Lung (tissue), 11 donors: ENCODE measurements at regions not wholly inside any gene's neighbourhood (a gene's known extent, or its start where the extent isn't known, plus 50 kb on each side); places are given as distances from the start of the nearest gene placed in this dataset.

Experiments
- ATAC-seq: fragments of 200-7000 bp; cut with Tn5 transposase; one replicate; pipeline ENCODE4 v1.9.1; 2020; ENCODE audit warnings: moderate number of reproducible peaks; ENCODE audit not compliant: insufficient read depth, low FRiP score
- DNase-seq, 3 donors: peaks; one replicate each; pipeline ENCODE4 v3.0.0-alpha.2; 2013 to 2017
- H3K27ac ChIP-seq, 2 donors: one replicate each; pipeline ENCODE4 v1.5.1; 2013; ENCODE audit warnings: mild to moderate bottlenecking in 2 of 2, moderate library complexity in 2 of 2, control low read depth in 1 of 2, inconsistent platforms in 1 of 2, low read depth in 1 of 2, low read length in 1 of 2
- H3K27me3 ChIP-seq, 3 donors: one replicate each; pipeline ENCODE4 v1.5.1; 2013; ENCODE audit warnings: low read length in 2 of 3; ENCODE audit not compliant: control insufficient read depth in 3 of 3, insufficient read depth in 3 of 3
- H3K36me3 ChIP-seq, 4 donors: one replicate each; pipeline ENCODE4 v1.5.1; 2013; ENCODE audit warnings: low read length in 4 of 4, mild to moderate bottlenecking in 1 of 4, moderate library complexity in 1 of 4; ENCODE audit not compliant: control insufficient read depth in 4 of 4, insufficient read depth in 4 of 4
- H3K4me1 ChIP-seq, 5 donors: one replicate each; pipeline ENCODE4 v1.5.1; 2013; ENCODE audit warnings: low read length in 5 of 5, mild to moderate bottlenecking in 2 of 5, moderate library complexity in 1 of 5; ENCODE audit not compliant: control insufficient read depth in 5 of 5, insufficient read depth in 5 of 5
- H3K4me3 ChIP-seq: one replicate; pipeline ENCODE4 v1.5.1; 2013; ENCODE audit warnings: mild to moderate bottlenecking, control low read depth, moderate library complexity
- H3K9ac ChIP-seq, 2 donors: one replicate each; pipeline ENCODE4 v1.5.1; 2013; ENCODE audit warnings: low read length in 2 of 2, control low read depth in 1 of 2; ENCODE audit not compliant: insufficient read depth in 1 of 2
- H3K9me3 ChIP-seq, 4 donors: one replicate each; pipeline ENCODE4 v1.5.1; 2013; ENCODE audit warnings: low read length in 3 of 4, mild to moderate bottlenecking in 1 of 4, moderate library complexity in 1 of 4; ENCODE audit not compliant: control insufficient read depth in 4 of 4, insufficient read depth in 3 of 4
- CTCF ChIP-seq: IDR thresholded peaks from 2 replicates; pipeline ENCODE4 v1.5.1; 2012; ENCODE audit warnings: mild to moderate bottlenecking; ENCODE audit errors: control extremely low read depth, extremely low read depth
- WGBS, 2 donors: extraction: QIAGEN DNeasy Blood & Tissue Kit; methylation state at CpG; one replicate each; pipeline ENCODE4 v1.1.7; 2013; 5-methylcytosine and 5-hydroxymethylcytosine counted together
- donor health status: control.
- donor health status: control.
- donor health status: Bipolar disorder and iron deficiency.
- donor health status: healthy.
- donor health status: DM: yes; HTN: yes; CAD: no.

- no peak for TF ChIP-seq CTCF
- Histone ChIP-seq H3K4me1 (no peaks in the 10 kb centered on the region), H3K36me3 (no peaks in the 10 kb centered on the region), H3K27me3 (peaks cover 0 to 24% (median 0%) of the 10 kb centered on the region in 3 donors), H3K4me3 (no peak overlapping the region), H3K27ac (no peak overlapping the region), H3K9me3 (peaks cover 0 to 2% (median 0%) of the 10 kb centered on the region in 4 donors), H3K9ac (no peak overlapping the region)
- WGBS, 2 donors = 78 to 82% methylated on average over 2 of the region's 2 CpGs
- ATAC-seq (no peak), DNase-seq (no peak)
Observed at GRCh38 chrX:6666624-6667023, 131.7 kb upstream of the VCX3A start.

- H3K9me3 ChIP-seq = peaks cover 0 to 3% (median 0%) of the 10 kb centered on the region in 4 donors
- no peak overlapping the region for H3K4me3 ChIP-seq
- H3K36me3 ChIP-seq = no peaks in the 10 kb centered on the region
- no peak for DNase-seq
- H3K9ac ChIP-seq = no peak overlapping the region
- no peak overlapping the region for H3K27ac ChIP-seq
- 88% methylated on average over 4 of the region's 4 CpGs for whole genome bisulfite sequencing, 2 donors
- H3K4me1 ChIP-seq = no peaks in the 10 kb centered on the region
- TF ChIP-seq CTCF = no peak
- H3K27me3 ChIP-seq = peaks cover 0 to 18% (median 0%) of the 10 kb centered on the region in 3 donors
- ATAC-seq = no peak
Observed at GRCh38 chrX:6661736-6662135, 126.8 kb upstream of the VCX3A start.

GRCh38 chrX:6660567-6661264 is 125.8 kb upstream of the VCX3A start:
- Histone ChIP-seq H3K27me3 (peaks cover 0 to 18% (median 0%) of the 10 kb centered on the region in 3 donors), H3K9ac (no peak overlapping the region), H3K4me3 (no peak overlapping the region), H3K4me1 (no peaks in the 10 kb centered on the region), H3K9me3 (peaks cover 0 to 3% (median 0%) of the 10 kb centered on the region in 4 donors), H3K27ac (no peak overlapping the region), H3K36me3 (no peaks in the 10 kb centered on the region)
- WGBS, 2 donors = 79 to 80% methylated on average over 2 of the region's 2 CpGs
- TF ChIP-seq CTCF = no peak
- ATAC-seq (no peak), DNase-seq (no peak)
